H1 (cell line): ENCODE measurements at regions not wholly inside any gene's neighbourhood (a gene's known extent, or its start where the extent isn't known, plus 50 kb on each side); places are given as distances from the start of the nearest gene placed in this dataset.

ENCODE experiments used
- CTCF ChIA-PET: fragments of 300-600 bp; sonication (Branson Sonifier 250); formaldehyde crosslinking; loops from one replicate; lab custom pipeline; 2021; ENCODE audit not compliant: partially characterized antibody; lab: Charles Lee
- POLR2A ChIA-PET: fragments of 300-600 bp; sonication (Branson Sonifier 250); formaldehyde crosslinking; loops from one replicate; lab custom pipeline; 2021; ENCODE audit warnings: inconsistent platforms; ENCODE audit not compliant: partially characterized antibody; lab: Charles Lee
- DNase-seq, 2 experiments: peaks; one replicate each; pipeline versions ENCODE4 v3.0.0 to v3.0.0-alpha.2; 2010 to 2022; ENCODE audit warnings: low spot score in 2 of 2, low read depth in 1 of 2, mixed read lengths in 1 of 2
- FAIRE-seq: peaks from 2 replicates; lab custom pipeline; 2011; peaks lifted over from hg19 to GRCh38; lab: Jason Lieb, UNC
- H2AFZ ChIP-seq: 2 replicates; pipeline ENCODE4 v1.8.1; 2012; ENCODE audit warnings: low read length, inconsistent platforms
- H2AK5ac ChIP-seq: 2 replicates; pipeline ENCODE4 v1.6.1; 2013; ENCODE audit warnings: low read depth, low read length
- H2BK120ac ChIP-seq: replicated peaks from 2 replicates; pipeline ENCODE3; 2013; ENCODE audit warnings: low read depth, low read length, inconsistent platforms
- H2BK12ac ChIP-seq: 2 replicates; pipeline ENCODE4 v1.6.1; 2013; ENCODE audit warnings: low read depth, low read length
- H2BK15ac ChIP-seq: 2 replicates; pipeline ENCODE4 v1.6.1; 2013; ENCODE audit warnings: low read length
- H2BK20ac ChIP-seq: 2 replicates; pipeline ENCODE4 v1.6.1; 2013; ENCODE audit warnings: low read length
- H2BK5ac ChIP-seq: 2 replicates; pipeline ENCODE4 v1.6.1; 2013; ENCODE audit warnings: low read depth, low read length
- H3K14ac ChIP-seq: 2 replicates; pipeline ENCODE4 v1.6.1; 2013; ENCODE audit warnings: inconsistent platforms; ENCODE audit not compliant: insufficient read length
- H3K18ac ChIP-seq: 2 replicates; pipeline ENCODE4 v1.6.1; 2013; ENCODE audit warnings: low read length; ENCODE audit errors: extremely low read depth
- H3K23ac ChIP-seq: 2 replicates; pipeline ENCODE4 v1.6.1; 2013; ENCODE audit warnings: inconsistent platforms; ENCODE audit not compliant: insufficient read length
- H3K23me2 ChIP-seq: 2 replicates; pipeline ENCODE4 v1.6.1; 2013; ENCODE audit warnings: low read depth, low read length
- H3K27ac ChIP-seq: 2 replicates; pipeline ENCODE4 v1.6.1; 2011; ENCODE audit warnings: low read depth, low read length, inconsistent platforms
- H3K27me3 ChIP-seq, 4 experiments: replicated peaks in 1 of 4; 1 replicate in 1 of 4; 2 replicates in 3 of 4; pipeline versions ENCODE4 v1.6.1 to v1.8.1; 2011 to 2013; ENCODE audit warnings: low read length in 3 of 4, mild to moderate bottlenecking in 3 of 4, inconsistent platforms in 2 of 4, mixed read lengths in 2 of 4, moderate library complexity in 1 of 4; ENCODE audit not compliant: control insufficient read depth in 3 of 4, insufficient read depth in 3 of 4; ENCODE audit errors: extremely low read depth in 1 of 4
- H3K36me3 ChIP-seq, 4 experiments: 2 replicates each; pipeline versions ENCODE4 v1.6.1 to v1.8.1; 2011 to 2013; ENCODE audit warnings: mild to moderate bottlenecking in 4 of 4, low read length in 3 of 4, moderate library complexity in 2 of 4, control low read depth in 1 of 4, inconsistent platforms in 1 of 4; ENCODE audit not compliant: insufficient read depth in 4 of 4, control insufficient read depth in 2 of 4
- H3K4ac ChIP-seq: replicated peaks from 2 replicates; pipeline ENCODE3; 2013; ENCODE audit warnings: low read length, low read depth, mixed read lengths, inconsistent platforms; ENCODE audit not compliant: insufficient read length
- H3K4me1 ChIP-seq, 4 experiments: replicated peaks in 1 of 4; 1 replicate in 1 of 4; 2 replicates in 3 of 4; pipeline versions ENCODE4 v1.6.1 to v1.8.1; 2011 to 2013; ENCODE audit warnings: low read length in 3 of 4, inconsistent platforms in 2 of 4, mixed read lengths in 1 of 4; ENCODE audit not compliant: insufficient read depth in 4 of 4, control insufficient read depth in 3 of 4
- H3K4me2 ChIP-seq, 2 experiments: 2 replicates each; pipeline versions ENCODE4 v1.6.1 to v1.8.1; 2011 to 2013; ENCODE audit warnings: low read depth in 2 of 2, low read length in 2 of 2, control low read depth in 1 of 2, inconsistent platforms in 1 of 2, mild to moderate bottlenecking in 1 of 2; ENCODE audit not compliant: insufficient read depth in 1 of 2
- H3K4me3 ChIP-seq, 4 experiments: fragments of 200-600, 300-600 bp in 1 of 4; sonication (generic), shearing (Covaris generic), sonication (Bioruptor Twin) in 1 of 4; 2 replicates each; pipeline versions ENCODE4 v1.5.1 to v1.8.1; 2011 to 2016; ENCODE audit warnings: low read length in 4 of 4, low read depth in 3 of 4, control low read depth in 2 of 4, inconsistent platforms in 2 of 4, mild to moderate bottlenecking in 2 of 4, mixed read lengths in 1 of 4, moderate library complexity in 1 of 4; ENCODE audit not compliant: insufficient read depth in 2 of 4; ENCODE audit errors: extremely low read depth in 1 of 4
- H3K56ac ChIP-seq: replicated peaks from 2 replicates; pipeline ENCODE3; 2013; ENCODE audit warnings: low read depth, mild to moderate bottlenecking, mixed read lengths, low read length, inconsistent platforms; ENCODE audit not compliant: insufficient read length
- H3K79me1 ChIP-seq: 2 replicates; pipeline ENCODE4 v1.6.1; 2013; ENCODE audit warnings: low read depth, low read length, control low read depth
- H3K79me2 ChIP-seq, 2 experiments: 2 replicates each; pipeline versions ENCODE4 v1.6.1 to v1.8.1; 2012 to 2013; ENCODE audit warnings: low read length in 2 of 2, mild to moderate bottlenecking in 2 of 2, inconsistent platforms in 1 of 2; ENCODE audit not compliant: insufficient read depth in 2 of 2, control insufficient read depth in 1 of 2
- H3K9ac ChIP-seq, 4 experiments: replicated peaks in 1 of 4; 1 replicate in 1 of 4; 2 replicates in 3 of 4; pipeline versions ENCODE4 v1.6.1 to v1.8.1; 2011 to 2013; ENCODE audit warnings: low read depth in 3 of 4, low read length in 3 of 4, control low read depth in 2 of 4, mild to moderate bottlenecking in 2 of 4, moderate library complexity in 2 of 4, inconsistent platforms in 1 of 4; ENCODE audit errors: extremely low read depth in 1 of 4
- H3K9me3 ChIP-seq, 2 experiments: 2 replicates each; pipeline versions ENCODE4 v1.6.1 to v1.8.1; 2012 to 2013; ENCODE audit warnings: mild to moderate bottlenecking in 2 of 2, moderate library complexity in 2 of 2, control low read depth in 1 of 2, inconsistent platforms in 1 of 2, low read depth in 1 of 2, low read length in 1 of 2, mixed read lengths in 1 of 2; ENCODE audit not compliant: insufficient read depth in 2 of 2
- H4K20me1 ChIP-seq, 2 experiments: replicated peaks in 1 of 2; 2 replicates each; pipeline versions ENCODE3 to v1.8.1; 2011 to 2013; ENCODE audit warnings: inconsistent platforms in 2 of 2, low read length in 2 of 2, mild to moderate bottlenecking in 1 of 2; ENCODE audit not compliant: insufficient read depth in 2 of 2, control insufficient read depth in 1 of 2
- H4K5ac ChIP-seq: 2 replicates; pipeline ENCODE4 v1.6.1; 2013; ENCODE audit warnings: low read length, low read depth, mixed read lengths, inconsistent platforms; ENCODE audit not compliant: insufficient read length
- H4K8ac ChIP-seq: 2 replicates; pipeline ENCODE4 v1.8.0; 2013; ENCODE audit warnings: mild to moderate bottlenecking, moderate library complexity, low read length, inconsistent platforms; ENCODE audit not compliant: insufficient read depth; ENCODE audit errors: extremely low read depth
- H4K91ac ChIP-seq: replicated peaks from 2 replicates; pipeline ENCODE3; 2013; ENCODE audit warnings: low read length, mixed read lengths, inconsistent platforms; ENCODE audit not compliant: insufficient read length
- BRCA1 ChIP-seq: IDR thresholded peaks from 2 replicates; pipeline ENCODE4 v1.6.1; 2012; ENCODE audit warnings: low read depth, low read length, improper control_type of control experiment
- CBX8 ChIP-seq: fragments of 300-800, 300-1000 bp; sonication (generic); IDR thresholded peaks from 2 replicates; pipeline ENCODE4 v1.7.1; 2016; ENCODE audit warnings: low read depth, low read length, borderline replicate concordance
- CEBPB ChIP-seq: IDR thresholded peaks from 2 replicates; pipeline ENCODE4 v1.6.1; 2012; ENCODE audit warnings: low read depth, low read length
- CHD1 ChIP-seq: IDR thresholded peaks from 2 replicates; pipeline ENCODE4 v1.6.1; 2012; ENCODE audit warnings: low read depth, low read length, improper control_type of control experiment
- CHD2 ChIP-seq: IDR thresholded peaks from 2 replicates; pipeline ENCODE4 v1.6.1; 2012; ENCODE audit warnings: low read length, improper control_type of control experiment
- EGR1 ChIP-seq: IDR thresholded peaks from 2 replicates; pipeline ENCODE4 v1.6.1; 2011; ENCODE audit warnings: low read depth, low read length, borderline replicate concordance
- EZH2 ChIP-seq: fragments of 200-600 bp; sonication (generic); IDR thresholded peaks from 2 replicates; pipeline ENCODE4 v1.7.1; 2012; ENCODE audit warnings: low read depth, mild to moderate bottlenecking, moderate library complexity, low read length, inconsistent platforms; ENCODE audit not compliant: severe bottlenecking
- JUN ChIP-seq: IDR thresholded peaks from 2 replicates; pipeline ENCODE4 v1.6.1; 2011; ENCODE audit warnings: low read depth, mild to moderate bottlenecking, improper control_type of control experiment, low read length
- KDM1A ChIP-seq: fragments of 200-600, 300-600 bp; sonication (generic); IDR thresholded peaks from 2 replicates; pipeline ENCODE4 v1.7.1; 2016; ENCODE audit warnings: mild to moderate bottlenecking, low read length, borderline replicate concordance
- POLR2A ChIP-seq, 2 experiments: IDR thresholded peaks; 1 replicate in 1 of 2; 2 replicates in 1 of 2; pipeline ENCODE4 v1.6.1; 2011; ENCODE audit warnings: low read depth in 2 of 2, low read length in 2 of 2, mild to moderate bottlenecking in 2 of 2; ENCODE audit errors: control extremely low read depth in 1 of 2
- POLR2AphosphoS5 ChIP-seq: IDR thresholded peaks from 2 replicates; pipeline ENCODE4 v1.6.1; 2011; ENCODE audit warnings: low read depth, low read length
- RFX5 ChIP-seq: IDR thresholded peaks from 2 replicates; pipeline ENCODE4 v1.6.1; 2011; ENCODE audit warnings: low read depth, low read length, improper control_type of control experiment, borderline replicate concordance
- SAP30 ChIP-seq: fragments of 300-600 bp; sonication (generic); IDR thresholded peaks from 2 replicates; pipeline ENCODE4 v1.7.1; 2012; ENCODE audit warnings: low read length, moderate library complexity, mild to moderate bottlenecking, inconsistent platforms; ENCODE audit not compliant: insufficient read depth, insufficient replicate concordance
- SIRT6 ChIP-seq: IDR thresholded peaks from one replicate; pipeline ENCODE4 v1.7.1; 2012; ENCODE audit warnings: low read length, inconsistent platforms
- SP4 ChIP-seq: IDR thresholded peaks from 2 replicates; pipeline ENCODE4 v1.6.1; 2012; ENCODE audit warnings: low read length, inconsistent platforms
- YY1 ChIP-seq: IDR thresholded peaks from 2 replicates; pipeline ENCODE4 v1.6.1; 2011; ENCODE audit warnings: low read depth, mild to moderate bottlenecking, low read length
- ZNF274 ChIP-seq: IDR thresholded peaks from 2 replicates; pipeline ENCODE4 v1.7.0; 2012; ENCODE audit warnings: low read length, borderline replicate concordance; ENCODE audit errors: extremely low read depth
- WGBS, 2 experiments: shearing (Covaris generic) in 1 of 2; methylation state at CpG; one replicate each; pipeline versions ENCODE4 v1.1.6 to v1.1.7; 2013 to 2015; ENCODE audit warnings: low lambda C conversion rate in 2 of 2, mixed read lengths in 2 of 2, inconsistent platforms in 1 of 2, low coverage in 1 of 2, missing lambda C conversion rate in 1 of 2; ENCODE audit not compliant: insufficient replicate concordance in 2 of 2, insufficient coverage in 1 of 2, insufficient read length in 1 of 2; ENCODE audit errors: extremely low coverage in 1 of 2, missing lambda C conversion rate in 1 of 2; 5-methylcytosine and 5-hydroxymethylcytosine counted together

GRCh38 chr6:155895641-155896040, 440.0 kb upstream of the NOX3 start:
- Histone ChIP-seq H3K79me1 (no peaks in the 10 kb centered on the region), H2BK20ac (peak overlapping the region; percentile 9; the same call in 1 of the 2 replicates), H3K9me3 (no peaks in the 10 kb centered on the region), H2AFZ (no peak overlapping the region), H3K79me2 (no peaks in the 10 kb centered on the region), H4K5ac (no peak overlapping the region), H3K4me3 (no peak overlapping the region), H2BK120ac (no peak overlapping the region), H3K56ac (no peak overlapping the region), H2AK5ac (no peak overlapping the region), H3K36me3 (no peaks in the 10 kb centered on the region), H3K4ac (no peak overlapping the region), H4K8ac (no peak overlapping the region), H3K4me2 (peak overlapping the region in 1 of 2 experiments; percentile 82; a peak in 1 of 4 replicates), H3K4me1 (peaks cover 0 to 13% (median 6%) of the 10 kb centered on the region in 4 experiments; a peak in 5 of 7 replicates), H2BK12ac (no peak overlapping the region), H3K9ac (no peak overlapping the region), H3K27me3 (no peaks in the 10 kb centered on the region), H2BK15ac (no peak overlapping the region), H2BK5ac (no peak overlapping the region), H4K91ac (peak overlapping the region; percentile 10), H3K23ac (no peak overlapping the region), H4K20me1 (no peaks in the 10 kb centered on the region), H3K23me2 (no peaks in the 10 kb centered on the region), H3K14ac (no peak overlapping the region), H3K27ac (no peak overlapping the region), H3K18ac (no peak overlapping the region)
- ChIA-PET CTCF (no interaction called here), POLR2A (no interaction called here)
- DNase-seq (no peak), FAIRE-seq (no peak)
- 79% methylated on average over 3 of the region's 3 CpGs; no CpG with 5 or more reads in 1 of the 2 experiments for WGBS, 2 experiments
- no peak for TF ChIP-seq SP4
- no peak for TF ChIP-seq POLR2A (IDR thresholded peaks at IDR 0.05; ENCODE audit: control extremely low read depth in 1 of 2, low read depth in 2 of 2, low read length in 2 of 2)
- TF ChIP-seq CHD1: no peak
- no peak for TF ChIP-seq RFX5
- TF ChIP-seq SAP30: no peak
- TF ChIP-seq EGR1: no peak
- no peak for TF ChIP-seq CHD2
- no peak for TF ChIP-seq POLR2AphosphoS5
- no peak for TF ChIP-seq KDM1A
- TF ChIP-seq SIRT6: no peak
- no peak for TF ChIP-seq YY1
- TF ChIP-seq EZH2: no peak
- no peak for TF ChIP-seq ZNF274
- TF ChIP-seq JUN: no peak
- TF ChIP-seq CEBPB: no peak
- no peak for TF ChIP-seq CBX8
- no peak for TF ChIP-seq BRCA1
